ENCODE measurements at regions not wholly inside any gene's neighbourhood (a gene's known extent, or its start where the extent isn't known, plus 50 kb on each side); places are given as distances from the start of the nearest gene placed in this dataset.

DNA sequence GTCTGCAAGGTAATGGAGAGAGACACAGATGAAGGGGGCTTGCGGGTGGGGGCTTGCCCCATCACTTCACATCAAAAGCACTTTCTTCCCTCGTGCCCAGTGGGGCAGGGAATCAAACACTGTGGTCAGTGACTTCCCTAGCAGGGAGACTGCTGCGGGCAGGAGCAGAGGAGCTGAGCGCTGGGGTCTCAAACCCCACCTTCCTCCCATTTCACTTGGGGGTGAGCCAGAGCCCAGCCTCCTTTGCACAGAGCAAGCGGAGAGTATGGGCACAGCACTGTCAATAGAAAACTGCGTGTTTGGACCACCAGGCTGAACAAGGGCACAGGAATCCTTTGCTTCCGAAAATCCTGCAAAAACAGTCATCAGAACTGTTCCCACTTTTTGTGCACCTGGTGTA lies 355.8 kb upstream of the MKI67 start:
- no peak for DNase-seq (ENCODE audit: extremely low read depth, insufficient read length)
- no peak overlapping the region for H3K4me3 ChIP-seq (replicated peaks; ENCODE audit: low read depth, low read length)
- no peaks in the 10 kb centered on the region for H3K27me3 ChIP-seq (replicated peaks; ENCODE audit: control insufficient read depth, insufficient read depth, low read length)

DNA sequence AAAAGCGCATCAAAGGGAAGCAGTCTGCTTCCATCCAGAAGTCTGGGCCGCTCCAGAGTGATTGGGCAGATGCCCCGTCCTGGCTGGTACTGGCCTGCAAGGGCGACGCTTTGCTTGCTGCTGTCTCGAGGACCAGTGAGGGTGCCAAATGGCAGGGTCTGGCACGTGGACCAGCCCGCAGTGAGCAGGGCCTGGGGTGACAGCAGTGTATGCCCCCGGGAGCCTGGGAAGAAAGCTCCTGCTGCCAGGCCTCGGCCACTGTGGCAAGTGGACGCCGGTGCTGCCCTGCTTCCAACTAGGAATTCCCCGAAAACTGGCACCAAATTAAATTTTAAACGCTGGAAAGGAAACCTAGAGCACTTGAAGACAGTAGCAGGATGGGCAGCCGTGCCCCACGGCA lies 357.0 kb upstream of the MKI67 start:
- TF ChIP-seq, protein P1, sequence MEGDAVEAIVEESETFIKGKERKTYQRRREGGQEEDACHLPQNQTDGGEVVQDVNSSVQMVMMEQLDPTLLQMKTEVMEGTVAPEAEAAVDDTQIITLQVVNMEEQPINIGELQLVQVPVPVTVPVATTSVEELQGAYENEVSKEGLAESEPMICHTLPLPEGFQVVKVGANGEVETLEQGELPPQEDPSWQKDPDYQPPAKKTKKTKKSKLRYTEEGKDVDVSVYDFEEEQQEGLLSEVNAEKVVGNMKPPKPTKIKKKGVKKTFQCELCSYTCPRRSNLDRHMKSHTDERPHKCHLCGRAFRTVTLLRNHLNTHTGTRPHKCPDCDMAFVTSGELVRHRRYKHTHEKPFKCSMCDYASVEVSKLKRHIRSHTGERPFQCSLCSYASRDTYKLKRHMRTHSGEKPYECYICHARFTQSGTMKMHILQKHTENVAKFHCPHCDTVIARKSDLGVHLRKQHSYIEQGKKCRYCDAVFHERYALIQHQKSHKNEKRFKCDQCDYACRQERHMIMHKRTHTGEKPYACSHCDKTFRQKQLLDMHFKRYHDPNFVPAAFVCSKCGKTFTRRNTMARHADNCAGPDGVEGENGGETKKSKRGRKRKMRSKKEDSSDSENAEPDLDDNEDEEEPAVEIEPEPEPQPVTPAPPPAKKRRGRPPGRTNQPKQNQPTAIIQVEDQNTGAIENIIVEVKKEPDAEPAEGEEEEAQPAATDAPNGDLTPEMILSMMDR (IDR thresholded peaks at IDR 0.05; ENCODE audit: insufficient read depth, low read length, poor library complexity, severe bottlenecking) = no peak
- H3K36me3 ChIP-seq (ENCODE audit: control insufficient read depth, insufficient read depth, low read length) = no peaks in the 10 kb centered on the region
- DNase-seq (ENCODE audit: extremely low read depth, insufficient read length) = no peak
- no peak overlapping the region for H3K4me3 ChIP-seq (replicated peaks; ENCODE audit: low read depth, low read length)
- H3K27me3 ChIP-seq (replicated peaks; ENCODE audit: control insufficient read depth, insufficient read depth, low read length) = no peaks in the 10 kb centered on the region

More for the DNA sequence above, 355.8 kb upstream of the MKI67 start:
- no peaks in the 10 kb centered on the region for H3K36me3 ChIP-seq (ENCODE audit: control insufficient read depth, insufficient read depth, low read length)
- TF ChIP-seq, protein P1 (IDR thresholded peaks at IDR 0.05; ENCODE audit: insufficient read depth, low read length, poor library complexity, severe bottlenecking) = no peak

DNA sequence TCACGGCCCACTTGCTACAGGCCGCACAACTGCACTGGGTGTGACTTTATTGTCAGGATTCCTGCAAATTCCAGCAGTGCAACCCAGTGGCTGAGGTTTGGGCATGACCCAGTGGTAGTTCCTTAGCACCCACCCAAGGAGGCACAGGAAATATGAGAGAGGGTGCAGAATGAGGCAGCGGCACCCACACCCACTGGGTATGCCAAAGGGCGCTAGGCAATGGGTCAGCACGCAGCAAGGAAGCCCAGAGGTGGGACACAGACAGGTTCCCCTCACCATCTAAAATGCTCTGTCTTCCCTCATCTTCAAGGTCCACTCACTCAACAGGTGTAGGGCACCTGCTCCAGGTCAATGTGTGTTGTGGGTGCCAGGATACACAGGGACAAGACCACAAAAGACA lies 357.8 kb upstream of the MKI67 start:
- TF ChIP-seq, protein P1 (IDR thresholded peaks at IDR 0.05; ENCODE audit: insufficient read depth, low read length, poor library complexity, severe bottlenecking) = no peak
- Histone ChIP-seq H3K27me3 (replicated peaks; ENCODE audit: control insufficient read depth, insufficient read depth, low read length) (no peaks in the 10 kb centered on the region), H3K4me3 (replicated peaks; ENCODE audit: low read depth, low read length) (no peak overlapping the region), H3K36me3 (ENCODE audit: control insufficient read depth, insufficient read depth, low read length) (no peaks in the 10 kb centered on the region)
- no peak for DNase-seq (ENCODE audit: extremely low read depth, insufficient read length)

DNA sequence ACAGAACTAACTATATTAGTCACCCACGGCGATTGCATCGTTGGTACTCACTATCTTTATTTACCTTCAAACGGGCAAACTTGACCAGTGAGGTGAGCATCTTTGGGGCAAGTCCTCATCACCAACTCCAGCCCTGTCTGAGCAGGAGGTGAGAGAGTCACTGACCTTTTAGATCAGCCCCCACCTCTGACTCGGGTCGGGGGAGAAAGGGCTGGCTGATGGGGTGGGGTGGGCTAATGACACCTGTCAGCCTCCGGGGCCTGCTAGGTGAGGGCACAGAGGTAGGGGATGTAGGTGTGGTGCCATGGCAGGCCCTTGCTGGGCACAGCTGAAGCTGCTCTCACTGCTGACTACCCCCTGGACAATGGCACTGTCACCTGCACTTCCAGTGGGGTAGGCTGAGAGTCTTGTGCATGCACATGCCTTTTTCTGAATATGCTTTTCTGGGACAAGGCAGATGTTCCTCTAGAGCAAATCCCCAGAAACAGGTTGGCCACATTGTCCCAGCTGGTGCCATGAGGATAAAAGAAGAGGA lies 359.5 kb upstream of the MKI67 start:
- H3K27me3 ChIP-seq (replicated peaks; ENCODE audit: control insufficient read depth, insufficient read depth, low read length) = no peaks in the 10 kb centered on the region
- no peaks in the 10 kb centered on the region for H3K36me3 ChIP-seq (ENCODE audit: control insufficient read depth, insufficient read depth, low read length)
- H3K4me3 ChIP-seq (replicated peaks; ENCODE audit: low read depth, low read length) = no peak overlapping the region
- no peak for DNase-seq (ENCODE audit: extremely low read depth, insufficient read length)
- TF ChIP-seq, protein P1 (IDR thresholded peaks at IDR 0.05; ENCODE audit: insufficient read depth, low read length, poor library complexity, severe bottlenecking) = no peak

DNA sequence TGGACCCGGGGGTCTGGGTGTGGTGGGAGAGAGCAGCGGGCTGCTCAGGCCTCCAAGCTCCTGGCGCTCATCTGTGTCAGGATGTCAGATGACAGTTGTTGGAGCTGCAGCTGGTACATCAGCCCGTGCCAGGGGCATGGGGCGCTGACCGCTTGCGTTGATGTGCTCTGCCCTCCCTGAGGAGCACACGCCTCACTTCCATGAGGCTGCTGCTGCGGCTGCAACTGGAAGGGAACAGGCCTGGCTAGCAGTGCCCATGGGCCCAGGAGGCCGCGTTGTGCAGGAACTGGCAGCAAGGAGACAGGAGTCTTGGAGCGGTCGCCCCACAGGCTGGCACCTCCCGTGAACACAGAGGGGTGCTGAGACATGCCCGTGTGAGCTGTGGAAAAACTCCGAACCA lies 361.3 kb upstream of the MKI67 start:
- no peaks in the 10 kb centered on the region for H3K36me3 ChIP-seq (ENCODE audit: control insufficient read depth, insufficient read depth, low read length)
- TF ChIP-seq, protein P1 (IDR thresholded peaks at IDR 0.05; ENCODE audit: insufficient read depth, low read length, poor library complexity, severe bottlenecking) = no peak
- no peaks in the 10 kb centered on the region for H3K27me3 ChIP-seq (replicated peaks; ENCODE audit: control insufficient read depth, insufficient read depth, low read length)
- H3K4me3 ChIP-seq (replicated peaks; ENCODE audit: low read depth, low read length) = no peak overlapping the region
- no peak for DNase-seq (ENCODE audit: extremely low read depth, insufficient read length)

Measured in GM06990 (cell line).